Endothelial cell of umbilical vein (primary cell): ENCODE measurements at regions not wholly inside any gene's neighbourhood (a gene's known extent, or its start where the extent isn't known, plus 50 kb on each side); places are given as distances from the start of the nearest gene placed in this dataset.

Experiments
- CTCF ChIP-seq, 2 donors: IDR thresholded peaks; 1 replicate in 1 of 2; 2 replicates in 1 of 2; pipeline ENCODE4 v1.5.1; 2011; ENCODE audit warnings: low read length in 2 of 2, mild to moderate bottlenecking in 2 of 2, moderate library complexity in 2 of 2, control low read depth in 1 of 2, inconsistent platforms in 1 of 2, low read depth in 1 of 2; ENCODE audit not compliant: insufficient read depth in 1 of 2; ENCODE audit errors: extremely low read depth in 1 of 2
- EZH2 ChIP-seq: IDR thresholded peaks from 2 replicates; pipeline ENCODE4 v1.6.1; 2012; ENCODE audit warnings: borderline replicate concordance, low read depth, mild to moderate bottlenecking, moderate library complexity, low read length, inconsistent platforms; ENCODE audit not compliant: severe bottlenecking
- MAX ChIP-seq: IDR thresholded peaks from 2 replicates; pipeline ENCODE4 v1.6.1; 2011; ENCODE audit not compliant: insufficient read depth, insufficient read length
- MYC ChIP-seq: IDR thresholded peaks from one replicate; pipeline ENCODE4 v1.6.1; 2011; ENCODE audit warnings: mild to moderate bottlenecking, low read depth, low read length
- POLR2A ChIP-seq: IDR thresholded peaks from 2 replicates; pipeline ENCODE4 v1.6.1; 2012; ENCODE audit warnings: low read depth, mild to moderate bottlenecking, control low read depth, low read length
- POLR2AphosphoS5 ChIP-seq: IDR thresholded peaks from 2 replicates; pipeline ENCODE4 v1.6.1; 2012; ENCODE audit warnings: low read depth, mild to moderate bottlenecking, control low read depth, low read length, moderate library complexity; ENCODE audit not compliant: insufficient read depth

GRCh38 chr2:17303521-17303920 lies 214.7 kb downstream of the RAD51AP2 start:
- no peak for TF ChIP-seq CTCF (IDR thresholded peaks at IDR 0.05; ENCODE audit: extremely low read depth in 1 of 2, insufficient read depth in 1 of 2, low read depth in 1 of 2, low read length in 2 of 2)
- TF ChIP-seq POLR2AphosphoS5 = no peak
- no peak for TF ChIP-seq MAX
- TF ChIP-seq MYC = no peak
- no peak for TF ChIP-seq POLR2A
- TF ChIP-seq EZH2 = no peak
